Activated CD8-positive, alpha-beta memory T cell treated with anti-CD3 and anti-CD28 coated beads, Interleukin-2, amount 50 U/mL, for 4 hours (primary cell): ENCODE measurements at regions not wholly inside any gene's neighbourhood (a gene's known extent, or its start where the extent isn't known, plus 50 kb on each side); places are given as distances from the start of the nearest gene placed in this dataset.
"Not testable (repeated sequence)": the region's sequence is repeated elsewhere in the genome, so short reads cannot be mapped to it uniquely, and the experiment has no call there.

Experiments
- DNase-seq: peaks from one replicate; pipeline ENCODE4 v3.0.0-alpha.2; 2020

DNA sequence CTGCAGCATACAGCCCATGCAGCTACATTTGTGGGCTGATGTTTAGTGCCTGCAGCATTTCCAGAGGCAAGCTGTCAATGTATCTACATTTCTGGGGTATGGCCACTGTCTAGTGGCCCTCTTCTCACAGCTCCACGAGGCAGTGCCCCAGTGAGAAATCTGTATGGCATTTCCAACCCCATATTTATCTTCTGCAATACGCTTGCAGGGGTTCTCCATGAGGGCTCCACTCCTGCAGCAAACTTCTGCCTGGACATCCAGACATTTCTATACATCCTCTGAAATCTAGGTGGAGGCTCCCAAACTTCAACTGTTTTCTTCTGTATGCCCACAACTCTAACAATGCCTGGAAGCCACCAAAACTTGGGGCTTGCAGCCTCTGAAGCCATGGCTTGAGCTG lies 502.3 kb downstream of the C6orf118 start:
- no peak for DNase-seq

DNA sequence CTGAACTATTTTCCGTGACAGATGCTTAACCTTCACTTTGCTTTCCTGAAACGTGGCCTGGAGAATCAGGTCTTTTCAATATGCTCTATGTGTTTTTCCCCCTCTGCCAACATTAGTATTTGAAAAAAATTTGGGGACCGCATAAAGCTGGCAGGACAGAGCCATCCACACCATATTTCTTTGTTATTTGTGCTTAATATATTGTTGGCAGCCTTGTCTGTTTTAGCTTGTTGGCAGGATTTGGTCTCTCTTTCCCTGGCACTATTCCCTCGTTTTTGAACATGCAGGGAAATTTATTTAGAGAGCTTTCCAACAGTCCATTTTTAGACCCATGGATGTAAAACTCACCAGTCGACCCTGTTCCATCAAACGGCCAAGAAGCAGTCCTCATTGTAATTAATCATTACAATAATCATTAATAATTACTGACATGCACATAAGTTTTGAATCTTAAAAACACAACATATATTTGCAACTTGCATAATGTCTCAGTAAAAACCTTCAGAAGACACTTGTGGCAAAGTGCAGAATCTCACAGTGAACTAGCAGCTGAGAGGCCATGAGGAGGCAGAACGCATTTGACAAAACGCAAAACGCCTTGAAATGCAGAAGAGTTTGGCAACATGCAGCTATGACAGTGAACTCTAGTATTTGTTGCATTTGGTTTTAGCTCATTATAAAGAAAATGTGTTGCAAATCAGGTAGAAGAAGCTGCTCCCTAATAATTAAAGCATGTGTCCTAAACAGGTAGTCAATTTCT lies 514.2 kb downstream of the C6orf118 start:
- no peak for DNase-seq

DNA sequence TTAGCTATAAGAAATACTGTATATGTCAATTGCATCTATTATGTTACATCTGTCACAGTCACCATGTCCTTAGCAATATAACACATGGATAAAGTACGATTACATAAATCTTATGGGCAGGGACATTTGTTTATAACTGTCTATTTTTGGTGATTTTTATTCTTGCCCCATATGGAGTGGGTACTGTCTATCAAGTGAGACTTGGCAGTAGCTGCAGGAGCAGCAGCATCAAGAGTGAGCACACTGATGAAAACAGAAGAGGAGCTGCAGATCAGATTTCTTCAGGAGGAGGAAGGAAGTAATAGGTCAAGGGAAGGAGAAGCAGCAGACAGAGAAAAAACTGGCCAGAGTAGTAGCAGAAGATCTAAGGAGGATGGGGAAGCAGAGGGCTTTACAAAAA lies 516.7 kb downstream of the C6orf118 start:
- DNase-seq = no peak

- DNase-seq = no peak
Measured at GRCh38 chr6:164791498-164791897, 517.9 kb downstream of the C6orf118 start.

DNA sequence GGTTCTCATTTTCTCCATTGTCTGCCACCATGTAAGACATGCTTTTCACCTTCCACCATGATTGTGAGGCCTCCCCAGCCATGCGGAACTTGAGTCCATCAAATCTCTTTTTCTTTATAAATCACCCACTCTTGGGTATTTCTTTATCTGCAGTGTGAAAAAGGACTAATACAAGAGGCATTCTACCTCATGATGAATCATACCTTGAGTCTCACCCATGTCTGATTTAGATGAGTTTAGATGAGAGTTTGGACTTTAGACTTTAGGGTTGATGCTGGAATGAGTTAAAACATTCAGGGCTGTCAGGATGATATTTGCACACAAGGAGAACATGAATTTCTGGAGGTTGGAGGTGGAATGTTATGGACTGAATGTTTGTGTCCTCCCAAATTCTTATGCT lies 545.6 kb downstream of the C6orf118 start:
- no peak for DNase-seq

- no peak for DNase-seq
Measured at GRCh38 chr6:164757451-164757850, 552.0 kb downstream of the C6orf118 start.

DNA sequence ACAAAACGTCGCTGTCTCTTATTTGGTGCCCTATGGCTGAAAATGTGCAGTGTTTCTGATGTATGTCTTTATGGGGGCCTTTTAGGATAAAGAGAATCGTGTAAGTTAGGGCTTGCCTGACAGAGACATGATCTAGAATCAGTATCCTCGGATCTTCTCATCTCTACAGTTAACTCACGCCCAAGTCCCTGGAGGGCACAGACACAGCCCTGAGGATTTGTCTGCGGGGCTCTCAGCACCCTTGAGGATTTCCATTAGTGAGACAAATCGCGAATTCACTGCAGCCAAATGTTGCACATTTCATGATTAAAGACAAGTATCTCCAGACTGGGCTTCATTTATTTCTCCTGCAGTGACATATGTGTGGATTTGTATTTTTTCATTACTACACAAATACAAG lies 552.7 kb downstream of the C6orf118 start:
- no peak for DNase-seq

- no peak for DNase-seq
Measured at GRCh38 chr6:164756142-164756541, 553.3 kb downstream of the C6orf118 start.

- DNase-seq = no peak
Measured at GRCh38 chr6:164753517-164753916, 555.9 kb downstream of the C6orf118 start.

DNA sequence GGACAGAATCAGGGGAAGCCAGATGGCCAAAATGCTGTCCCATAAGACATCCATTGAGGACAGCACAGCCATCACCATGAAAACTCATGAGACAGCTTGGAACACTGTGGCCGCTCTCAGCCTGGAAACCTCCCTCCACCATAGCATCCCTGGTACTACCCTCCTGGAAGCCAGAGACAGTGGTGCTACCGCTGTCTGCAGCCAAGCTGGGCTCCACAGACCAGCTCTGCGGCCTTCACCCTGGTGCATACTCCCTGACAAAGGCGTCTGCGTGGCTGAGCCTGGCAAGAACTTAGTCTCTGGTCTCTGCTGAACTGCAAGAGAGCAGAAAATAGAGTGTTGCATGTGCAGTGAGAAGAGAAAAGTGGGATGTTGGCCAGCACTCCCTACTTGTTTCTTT lies 558.0 kb downstream of the C6orf118 start:
- no peak for DNase-seq

DNA sequence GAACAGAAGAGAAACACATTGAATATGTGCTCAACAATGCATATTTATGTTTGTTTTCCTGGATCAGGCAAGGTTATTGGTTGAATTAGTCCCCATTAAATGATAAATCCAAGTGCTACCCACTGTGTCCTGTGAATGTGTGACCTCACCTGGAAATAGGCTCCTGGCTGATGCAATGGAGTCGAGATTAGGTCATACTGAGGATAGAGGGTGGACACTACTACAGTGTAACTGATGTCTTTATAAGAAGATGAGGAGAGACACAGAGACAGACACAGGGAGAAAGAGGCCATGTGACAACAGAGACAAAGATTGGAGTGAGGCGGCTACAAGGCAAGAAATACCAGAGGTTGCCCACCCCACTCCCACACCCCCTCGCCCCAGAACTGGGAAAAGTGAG lies 559.3 kb downstream of the C6orf118 start:
- DNase-seq = no peak

GRCh38 chr6:164749221-164750064 lies 560.0 kb downstream of the C6orf118 start:
- no peak for DNase-seq

GRCh38 chr6:164744301-164744700 lies 565.1 kb downstream of the C6orf118 start:
- no peak for DNase-seq

DNA sequence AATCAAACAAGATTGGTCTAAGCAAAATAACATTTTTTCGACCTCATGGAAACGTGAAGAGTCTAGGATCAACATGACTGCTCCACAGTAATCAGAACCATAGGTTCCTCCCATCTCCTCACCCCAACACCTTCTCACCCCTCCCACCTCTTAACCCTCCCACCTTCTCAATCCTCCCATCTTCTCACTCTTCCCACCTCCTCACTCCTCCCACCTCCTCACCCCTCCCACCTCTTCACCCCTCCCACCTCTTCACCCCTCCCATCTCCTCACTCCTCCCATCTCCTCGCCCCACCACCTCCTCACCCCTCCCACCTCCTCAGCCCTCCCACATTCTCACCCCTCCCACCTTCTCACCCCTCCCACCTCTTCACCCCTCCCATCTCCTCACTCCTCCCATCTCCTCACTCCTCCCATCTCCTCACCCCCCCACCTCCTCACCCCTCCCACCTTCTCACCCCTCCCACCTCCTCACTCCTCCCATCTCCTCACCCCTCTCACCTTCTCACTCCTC lies 567.4 kb downstream of the C6orf118 start:
- DNase-seq = no peak

GRCh38 chr6:164736090-164736489 lies 573.3 kb downstream of the C6orf118 start:
- not testable (repeated sequence) for DNase-seq

DNA sequence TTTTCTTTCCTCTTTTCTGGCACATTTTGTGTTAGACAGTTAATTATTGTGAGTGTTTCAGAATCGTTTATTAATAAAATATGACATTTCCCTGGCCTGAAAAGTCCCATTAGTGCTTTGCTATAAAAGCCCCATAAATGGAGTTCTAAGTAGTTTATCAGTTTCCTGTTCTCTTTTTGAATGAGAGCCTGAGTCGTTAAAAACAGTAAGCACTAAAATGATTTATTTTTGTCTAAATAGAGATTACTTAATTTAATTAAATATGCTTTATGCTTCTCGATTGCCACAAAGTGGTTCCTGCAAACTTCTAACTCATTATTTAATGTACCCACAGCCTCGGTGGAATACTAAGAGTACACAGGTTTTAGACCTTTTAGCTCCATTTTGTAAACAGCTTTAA lies 577.9 kb downstream of the C6orf118 start:
- no peak for DNase-seq

- no peak for DNase-seq
Measured at GRCh38 chr6:164721460-164721859, 587.9 kb downstream of the C6orf118 start.

DNA sequence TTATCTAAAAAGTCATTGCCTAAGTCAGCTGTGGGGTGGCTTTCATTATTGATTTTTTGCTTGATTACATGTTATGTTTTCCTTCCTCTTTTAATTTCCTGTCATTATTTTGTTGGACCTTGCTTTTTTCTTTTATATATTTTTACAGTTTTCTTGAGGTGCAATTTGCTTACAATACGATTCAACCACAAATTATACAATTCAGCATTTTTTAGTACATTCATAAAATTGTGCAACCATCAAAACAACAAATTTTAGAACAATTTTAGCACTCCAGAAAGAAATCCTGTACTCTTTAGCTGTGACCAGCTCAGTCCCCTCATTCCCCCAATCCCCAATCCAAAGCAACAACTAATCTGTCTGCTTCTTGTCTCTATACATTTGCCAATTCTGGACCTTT lies 608.9 kb downstream of the C6orf118 start:
- DNase-seq = no peak

DNA sequence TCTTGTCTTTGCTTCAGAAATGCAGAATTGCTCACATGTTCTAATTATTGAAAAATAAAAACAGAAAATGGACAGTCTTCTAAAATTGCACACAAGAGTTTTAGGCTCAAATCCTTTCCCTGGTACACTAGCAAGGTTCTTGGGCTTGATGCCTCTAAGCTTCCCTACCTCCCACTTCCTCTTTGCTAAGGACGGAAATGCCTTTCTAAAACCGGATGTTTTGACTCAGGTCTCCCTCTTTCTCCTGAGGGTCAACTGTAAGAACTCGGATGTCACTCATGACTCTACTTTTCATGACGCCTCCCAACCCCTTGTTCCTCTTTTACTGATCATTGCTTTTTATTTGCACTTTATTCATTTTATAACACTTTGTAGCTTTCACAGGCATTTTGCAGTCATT lies 613.5 kb downstream of the C6orf118 start:
- DNase-seq = no peak

GRCh38 chr6:164694386-164694785 lies 615.0 kb downstream of the C6orf118 start:
- DNase-seq = no peak

DNA sequence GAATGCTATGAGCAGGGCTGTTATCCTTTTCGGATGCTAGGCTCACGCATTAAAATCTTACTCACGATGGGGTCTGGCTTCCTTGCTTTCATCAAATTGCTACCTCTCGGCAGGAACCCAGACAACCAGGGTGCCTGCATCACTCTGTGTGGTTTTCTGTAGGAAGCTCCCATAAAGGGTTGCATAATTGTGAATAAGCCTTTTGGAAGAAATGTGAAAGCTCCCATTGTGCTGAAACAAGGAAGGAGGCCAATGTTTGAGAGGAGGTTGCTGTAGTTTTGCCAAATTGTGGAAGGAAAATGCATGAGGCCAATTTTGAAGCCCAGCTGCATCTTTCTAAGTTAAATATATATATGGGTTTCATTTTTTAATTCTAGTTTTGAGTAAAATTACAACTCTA lies 615.5 kb downstream of the C6orf118 start:
- no peak for DNase-seq

DNA sequence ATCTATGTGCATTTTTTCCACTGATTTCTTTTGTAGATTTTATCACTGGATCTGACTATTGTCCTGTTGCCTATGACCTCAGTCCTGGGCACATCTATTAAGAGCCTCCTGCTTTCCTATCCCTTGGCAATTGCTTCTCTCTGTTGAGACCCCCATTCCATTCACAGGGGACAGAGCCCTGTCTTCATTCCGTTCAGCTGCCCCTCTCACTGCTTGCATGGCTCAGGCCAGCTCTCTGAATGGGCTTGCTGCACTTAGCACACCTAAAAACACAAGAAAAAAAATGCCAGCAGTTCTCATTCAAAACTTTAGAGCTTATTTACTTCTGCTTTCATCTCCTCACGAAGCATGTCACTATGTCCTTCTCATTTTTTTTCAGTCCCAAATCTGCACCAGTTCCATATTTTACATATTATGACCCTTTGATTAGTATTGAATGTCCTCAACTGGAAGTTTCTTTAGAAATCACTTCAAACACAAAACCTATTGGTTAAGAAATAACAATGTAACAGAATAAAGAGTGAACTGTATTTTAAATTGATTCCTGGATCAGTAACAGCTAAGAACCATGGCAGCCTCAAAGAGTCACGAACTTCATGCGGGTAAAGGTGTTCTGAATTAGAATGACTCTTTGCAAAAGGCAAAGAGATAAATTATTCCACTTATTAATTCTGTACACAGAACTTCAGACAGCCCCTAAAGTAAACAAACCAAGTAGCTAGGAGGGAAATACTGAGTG lies 616.5 kb downstream of the C6orf118 start:
- no peak for DNase-seq
